ENCODE measurements at regions not wholly inside any gene's neighbourhood (a gene's known extent, or its start where the extent isn't known, plus 50 kb on each side); places are given as distances from the start of the nearest gene placed in this dataset.

GRCh38 chr3:127374086-127375010 lies 86.5 kb upstream of the PRR20G start:
- DNase-seq (ENCODE audit: missing footprints) (peak; percentile 35), ATAC-seq (no peak)
- intact Hi-C loops (cut with DNase I), result no loop called here

- intact Hi-C loops (cut with DNase I), result no loop called here
- no peak for ATAC-seq
- DNase-seq (ENCODE audit: missing footprints), result no peak
These were observed 85.7 kb upstream of the PRR20G start for GRCh38 chr3:127373441-127374085.

- ATAC-seq (no peak), DNase-seq (ENCODE audit: missing footprints) (no peak)
- intact Hi-C loops (cut with DNase I), result no loop called here
These were observed 84.0 kb upstream of the PRR20G start for GRCh38 chr3:127371846-127372245.

DNA sequence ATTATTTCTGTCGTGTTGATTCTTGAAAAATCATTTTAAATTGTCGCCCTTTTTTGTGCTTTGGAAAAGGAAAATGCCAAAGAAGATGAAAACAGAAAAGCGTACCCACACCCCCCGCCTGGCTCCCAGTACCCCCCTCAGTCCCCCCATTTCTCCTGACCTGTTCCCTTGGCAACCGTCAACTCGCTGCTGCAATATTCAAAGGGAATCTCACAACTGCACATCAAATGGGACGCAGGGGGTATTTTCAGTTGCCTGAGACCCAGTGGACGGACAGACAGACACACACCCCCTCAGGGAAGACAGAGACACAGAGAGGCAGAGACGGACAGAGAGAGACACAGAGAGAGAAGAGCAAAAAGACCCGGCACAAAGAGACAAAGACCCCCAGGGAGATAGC lies 83.5 kb upstream of the PRR20G start:
- intact Hi-C loops (cut with DNase I), result no loop called here
- no peak for DNase-seq (ENCODE audit: missing footprints)
- no peak for ATAC-seq

GRCh38 chr3:127370906-127371305 lies 83.1 kb upstream of the PRR20G start:
- DNase-seq (ENCODE audit: missing footprints) (peak; percentile 9), ATAC-seq (no peak)
- intact Hi-C loops (cut with DNase I), result no loop called here

GRCh38 chr3:127369356-127369935 lies 81.6 kb upstream of the PRR20G start:
- ATAC-seq (no peak), DNase-seq (ENCODE audit: missing footprints) (no peak)
- intact Hi-C loops (cut with DNase I), result no loop called here

- intact Hi-C loops (cut with DNase I), result no loop called here
- DNase-seq (ENCODE audit: missing footprints) (no peak), ATAC-seq (no peak)
These were observed 80.6 kb upstream of the PRR20G start for GRCh38 chr3:127368186-127369032.

DNA sequence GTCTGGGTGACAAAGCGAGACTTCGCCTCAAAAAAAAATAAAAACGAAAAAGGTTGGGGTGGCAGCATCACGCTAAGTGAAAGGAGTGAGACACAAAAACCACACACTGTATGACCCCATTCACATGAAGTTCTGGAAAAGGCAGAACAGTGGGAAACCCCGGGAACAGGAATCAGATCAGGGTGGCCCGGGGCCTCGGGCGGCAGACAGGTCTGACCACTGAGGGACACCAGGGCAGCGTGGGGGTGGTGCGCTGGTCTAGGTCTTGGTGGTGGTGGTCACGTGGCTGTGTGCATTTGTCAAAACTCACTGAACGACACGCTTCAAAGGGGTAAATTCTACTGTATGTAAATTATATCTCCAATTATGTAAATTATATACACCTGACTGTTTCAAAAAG lies 79.7 kb upstream of the PRR20G start:
- intact Hi-C loops (cut with DNase I), result no loop called here
- peak; percentile 33 for DNase-seq (ENCODE audit: missing footprints)
- ATAC-seq, result no peak

- no peak for DNase-seq (ENCODE audit: missing footprints)
- intact Hi-C loops (cut with DNase I), result no loop called here
- ATAC-seq, result no peak
These were observed 78.5 kb upstream of the PRR20G start for GRCh38 chr3:127366383-127366782.

DNA sequence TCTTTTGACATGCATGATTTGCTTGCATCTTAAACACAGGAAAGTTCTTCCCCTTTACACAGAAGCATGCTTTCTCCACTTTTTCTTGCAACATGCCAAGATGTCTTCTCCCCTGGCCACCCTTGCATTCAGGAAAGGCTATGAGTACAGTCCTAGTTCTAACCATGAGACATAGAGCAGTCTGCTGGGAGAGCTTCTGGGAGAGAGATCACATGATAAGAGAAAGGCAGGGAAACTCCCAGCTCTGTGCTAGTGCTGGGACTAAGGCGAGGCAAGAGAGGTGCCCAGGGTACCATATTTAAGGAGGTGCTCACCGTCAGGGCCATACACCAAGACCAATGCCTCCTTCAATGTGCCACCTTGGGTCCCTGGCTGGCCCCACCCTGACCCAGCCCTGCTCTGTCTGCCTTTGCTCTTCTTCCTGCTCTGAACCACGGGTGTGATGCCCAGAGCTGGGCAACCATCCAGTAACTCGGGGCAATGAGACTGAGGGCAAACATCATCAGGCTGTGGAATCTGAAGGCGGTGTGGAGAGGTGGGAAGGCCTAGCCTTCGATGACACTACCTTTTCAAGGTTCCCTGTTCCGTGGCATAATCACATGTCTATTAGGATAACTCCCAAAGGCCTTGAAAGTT lies 77.4 kb upstream of the PRR20G start:
- ATAC-seq (no peak), DNase-seq (ENCODE audit: missing footprints) (no peak)

GRCh38 chr3:127363891-127364290 lies 76.0 kb upstream of the PRR20G start:
- no peak for ATAC-seq
- intact Hi-C loops (cut with DNase I), result no loop called here
- DNase-seq (ENCODE audit: missing footprints), result no peak

More for the DNA sequence above, 77.4 kb upstream of the PRR20G start:
- intact Hi-C loops (cut with DNase I), result no loop called here

DNA sequence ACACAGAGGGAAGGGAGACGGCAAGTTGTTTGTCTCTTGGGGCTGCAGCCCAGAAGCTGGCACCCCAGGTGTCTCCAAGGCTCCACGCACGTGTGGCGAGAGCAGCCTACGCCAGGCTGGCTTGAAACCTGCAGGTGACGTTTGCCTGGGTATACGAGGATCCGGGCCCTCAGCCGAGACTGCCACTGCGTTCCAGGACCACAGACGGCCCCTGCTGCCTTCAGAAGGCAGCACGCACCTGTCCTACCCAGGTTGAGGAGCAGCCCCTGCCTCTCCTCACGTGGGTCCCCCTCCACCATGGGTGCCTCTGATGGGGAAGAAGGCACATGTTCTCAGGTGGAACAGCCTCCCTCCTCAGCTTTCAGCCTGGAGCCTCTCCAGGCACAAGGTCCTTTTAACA lies 75.3 kb upstream of the PRR20G start:
- intact Hi-C loops (cut with DNase I), result no loop called here
- DNase-seq (ENCODE audit: missing footprints) (peak; percentile 65), ATAC-seq (no peak)

DNA sequence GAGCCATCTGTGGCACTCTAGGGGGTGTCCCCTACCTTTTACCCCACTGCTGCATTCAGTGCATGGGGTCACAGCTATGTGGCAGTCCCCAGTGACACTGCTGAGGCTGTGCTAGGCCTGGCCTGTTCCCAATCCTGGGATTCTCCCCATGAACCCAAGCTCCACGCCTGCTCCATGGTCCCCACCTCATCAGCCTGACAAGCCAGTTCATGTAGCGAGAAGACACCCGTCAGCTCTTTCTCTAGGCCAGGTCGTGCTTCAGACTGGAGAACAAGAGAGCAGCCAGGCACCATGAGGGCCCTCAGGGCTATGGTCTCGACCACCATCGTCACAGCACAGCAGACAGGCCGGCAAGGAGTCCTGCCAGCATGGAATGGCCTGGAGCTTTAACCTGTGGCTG lies 72.8 kb upstream of the PRR20G start:
- no peak for ATAC-seq
- DNase-seq (ENCODE audit: missing footprints), result no peak
- intact Hi-C loops (cut with DNase I), result no loop called here

DNA sequence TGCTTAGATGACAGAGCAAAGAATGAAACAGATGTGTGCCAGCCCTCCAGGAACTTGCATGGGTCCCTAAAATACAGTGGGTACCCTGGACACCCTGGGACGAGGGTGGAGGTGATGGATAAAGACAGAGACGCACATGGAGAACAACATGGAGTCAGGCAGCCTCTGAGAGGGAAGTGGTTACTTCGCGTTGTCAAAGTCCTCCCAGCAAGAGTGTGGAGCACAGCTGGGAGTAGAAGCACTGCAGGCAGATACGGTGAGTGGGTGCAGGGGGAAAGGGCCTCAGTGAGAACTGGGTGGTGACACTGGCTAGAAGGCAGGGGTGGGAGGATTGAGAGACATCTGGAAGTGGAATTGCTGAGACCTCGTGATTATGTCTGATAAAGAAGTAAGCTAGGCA lies 70.8 kb upstream of the PRR20G start:
- DNase-seq (ENCODE audit: missing footprints) (no peak), ATAC-seq (no peak)
- intact Hi-C loops (cut with DNase I), result no loop called here

- ATAC-seq (no peak), DNase-seq (ENCODE audit: missing footprints) (no peak)
- intact Hi-C loops (cut with DNase I), result no loop called here
These were observed 68.5 kb upstream of the PRR20G start for GRCh38 chr3:127356381-127356780.

- no peak for DNase-seq (ENCODE audit: missing footprints)
- no peak for ATAC-seq
These were observed 66.9 kb upstream of the PRR20G start for GRCh38 chr3:127354761-127355160.

DNA sequence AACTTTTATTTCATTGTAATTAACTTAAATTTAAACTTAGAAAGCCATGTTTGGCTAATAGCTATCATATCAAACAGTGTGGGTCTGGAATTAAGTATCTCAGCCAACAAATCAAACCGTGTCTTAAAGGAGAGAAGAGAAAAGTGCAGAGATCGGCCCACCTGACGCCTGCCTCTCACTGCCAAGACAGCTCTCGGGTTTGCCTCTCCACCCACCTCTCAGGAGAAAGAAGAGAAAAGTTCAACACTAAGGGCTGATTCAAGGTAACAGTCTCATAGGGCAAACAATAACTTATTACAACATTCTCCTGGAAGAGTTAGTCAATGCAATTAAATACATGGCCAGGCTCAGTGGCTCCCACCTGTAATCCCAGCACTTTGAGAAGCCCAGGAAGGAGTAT lies 64.8 kb upstream of the PRR20G start:
- intact Hi-C loops (cut with DNase I), result no loop called here
- ATAC-seq (no peak), DNase-seq (ENCODE audit: missing footprints) (no peak)

More at GRCh38 chr3:127354761-127355160, 66.9 kb upstream of the PRR20G start:
- intact Hi-C loops (cut with DNase I), result no loop called here

DNA sequence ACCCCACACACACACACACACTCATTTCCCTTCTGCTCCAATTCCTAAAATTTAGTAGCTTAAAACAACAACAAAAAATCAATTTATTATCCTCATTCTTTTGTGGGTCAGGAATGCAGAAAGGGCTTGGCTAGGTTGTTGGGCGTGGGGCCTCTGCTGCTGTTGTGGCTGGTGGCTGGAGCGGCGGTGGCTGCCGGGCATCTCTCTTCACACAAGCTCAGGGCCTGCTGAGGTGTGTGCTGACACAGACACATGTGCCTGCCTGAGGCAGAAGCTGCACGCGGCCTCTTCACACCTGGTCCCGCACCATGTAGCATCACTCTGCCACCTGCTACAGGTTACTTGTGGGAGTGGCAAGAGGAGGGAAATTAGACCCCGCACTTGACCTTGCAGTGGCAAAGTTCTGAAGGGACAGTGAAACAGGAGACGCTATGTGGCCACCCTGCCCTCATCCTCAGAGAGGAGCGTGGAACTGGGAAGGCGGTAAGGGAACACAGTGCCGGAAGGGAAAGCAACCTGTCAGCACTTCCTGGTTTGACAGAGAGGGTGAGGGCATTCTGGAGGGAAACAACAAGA lies 64.0 kb upstream of the PRR20G start:
- DNase-seq (ENCODE audit: missing footprints) (no peak), ATAC-seq (no peak)
- intact Hi-C loops (cut with DNase I), result no loop called here
